ENCODE measurements at regions not wholly inside any gene's neighbourhood (a gene's known extent, or its start where the extent isn't known, plus 50 kb on each side); places are given as distances from the start of the nearest gene placed in this dataset.

DNA sequence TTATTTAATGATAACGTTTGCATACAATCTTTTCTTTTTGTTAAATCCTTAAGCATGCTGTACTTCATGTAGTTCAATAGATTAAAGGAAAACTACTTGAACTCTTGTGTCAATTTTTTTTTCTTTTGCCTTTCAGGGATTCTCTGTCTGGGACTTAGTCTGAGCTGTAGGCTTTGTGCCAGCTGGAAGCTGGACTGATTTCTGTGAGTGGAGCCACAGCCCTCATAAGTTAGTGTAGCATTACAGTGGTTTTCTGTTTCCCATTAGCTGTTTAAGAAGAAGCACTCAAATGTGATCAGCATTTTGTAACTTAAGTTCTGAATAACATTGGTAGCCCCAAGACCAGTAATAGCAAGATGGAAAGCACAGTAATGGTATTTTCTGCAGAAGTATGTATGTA is 330.6 kb upstream of the MEF2C start:
- Histone ChIP-seq H4K20me1 (ENCODE audit: insufficient read depth, low read length) (no peaks in the 10 kb centered on the region), H3K4me2 (ENCODE audit: low read length) (no peak overlapping the region), H3K4me1 (ENCODE audit: insufficient read depth, low read length, poor library complexity, severe bottlenecking) (no peaks in the 10 kb centered on the region), H3K9me3 (ENCODE audit: low read length) (no peaks in the 10 kb centered on the region), H2AFZ (ENCODE audit: low read length) (no peak overlapping the region), H3K36me3 (ENCODE audit: insufficient read depth, low read length) (no peaks in the 10 kb centered on the region), H3K27ac (ENCODE audit: low read depth, low read length, poor library complexity, severe bottlenecking) (no peak overlapping the region), H3K4me3 (ENCODE audit: low read depth, low read length, poor library complexity, severe bottlenecking) (no peak overlapping the region), H3K9me2 (ENCODE audit: insufficient read depth, low read length) (no peaks in the 10 kb centered on the region), H3K79me2 (ENCODE audit: insufficient read depth, low read depth, low read length) (no peaks in the 10 kb centered on the region)
- BruUV-seq (replicated peaks) = no TSS peak
- ChIA-PET POLR2A (interaction anchor here (0.7 kb wide), 2 partner anchors 149 to 193 kb away, joined by 3 read pairs; no protein-coding TSS in a partner anchor), CTCF (ENCODE audit: unreplicated experiment) (no interaction called here)
- DNase-seq (ENCODE audit: low spot score) = no peak
- no peak for TF ChIP-seq EZH2phosphoT487 (IDR thresholded peaks at IDR 0.05; ENCODE audit: borderline replicate concordance, low read depth, low read length)
- no peak for TF ChIP-seq CTCF (conservative IDR thresholded peaks at IDR 0.05; ENCODE audit: low read length)
- intact Hi-C loops (cut with micrococcal nuclease; ENCODE audit: unreplicated experiment) = no loop called here

DNA sequence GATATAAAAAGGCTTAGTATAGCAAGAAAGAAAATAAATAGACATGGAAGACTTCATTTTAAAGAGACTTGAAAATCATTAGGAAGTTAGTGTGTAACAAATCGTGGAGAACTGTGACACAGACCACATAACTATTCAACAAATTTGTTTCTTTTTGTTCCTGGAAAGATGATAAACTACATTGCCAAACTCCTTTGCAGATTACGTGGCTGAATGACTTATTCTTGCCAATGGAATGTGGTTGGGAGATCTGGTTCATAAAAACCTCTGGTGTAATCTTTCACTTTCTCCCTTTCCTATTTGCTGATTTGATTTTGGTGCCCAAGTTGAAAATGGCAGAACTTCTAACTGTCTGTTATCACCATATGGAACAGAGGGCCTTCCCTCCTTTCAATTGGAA is 328.9 kb upstream of the MEF2C start:
- no TSS peak for BruUV-seq (replicated peaks)
- TF ChIP-seq CTCF (conservative IDR thresholded peaks at IDR 0.05; ENCODE audit: low read length) (no peak), EZH2phosphoT487 (IDR thresholded peaks at IDR 0.05; ENCODE audit: borderline replicate concordance, low read depth, low read length) (no peak)

DNA sequence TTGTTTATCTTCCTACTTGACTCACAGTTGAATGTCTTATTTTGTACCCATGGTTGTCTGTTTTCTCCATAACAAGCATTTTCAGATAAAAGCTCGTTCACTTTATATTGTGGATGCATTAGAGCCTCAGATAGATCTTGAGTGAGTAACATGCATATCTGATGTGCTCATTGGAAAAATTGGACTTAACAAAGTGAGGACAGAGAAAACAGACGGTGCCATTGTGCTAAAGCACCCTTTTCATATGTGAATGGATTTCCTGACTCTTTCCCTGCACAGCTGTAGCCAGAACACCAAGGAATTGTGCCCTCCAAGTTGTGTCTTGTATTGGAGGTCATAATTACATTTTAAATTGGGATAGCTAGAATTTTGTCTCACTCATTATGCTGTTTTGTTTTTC is 325.8 kb upstream of the MEF2C start:
- Histone ChIP-seq H3K79me2 (ENCODE audit: insufficient read depth, low read depth, low read length) (no peaks in the 10 kb centered on the region), H3K4me1 (ENCODE audit: insufficient read depth, low read length, poor library complexity, severe bottlenecking) (no peaks in the 10 kb centered on the region), H2AFZ (ENCODE audit: low read length) (no peak overlapping the region), H3K4me3 (ENCODE audit: low read depth, low read length, poor library complexity, severe bottlenecking) (no peak overlapping the region), H3K27ac (ENCODE audit: low read depth, low read length, poor library complexity, severe bottlenecking) (no peak overlapping the region), H3K4me2 (ENCODE audit: low read length) (no peak overlapping the region), H3K36me3 (ENCODE audit: insufficient read depth, low read length) (no peaks in the 10 kb centered on the region), H3K9me3 (ENCODE audit: low read length) (no peaks in the 10 kb centered on the region), H3K9me2 (ENCODE audit: insufficient read depth, low read length) (no peaks in the 10 kb centered on the region), H4K20me1 (ENCODE audit: insufficient read depth, low read length) (no peaks in the 10 kb centered on the region)
- no TSS peak for BruUV-seq (replicated peaks)
- intact Hi-C loops (cut with micrococcal nuclease; ENCODE audit: unreplicated experiment) = no loop called here
- CTCF ChIA-PET (ENCODE audit: unreplicated experiment) = no interaction called here
- no peak for DNase-seq (ENCODE audit: low spot score)
- POLR2A ChIA-PET = interaction anchor here (1.1 kb wide), 1 partner anchor 9 kb away, joined by 3 read pairs; no protein-coding TSS in a partner anchor
- no peak for TF ChIP-seq EZH2phosphoT487 (IDR thresholded peaks at IDR 0.05; ENCODE audit: borderline replicate concordance, low read depth, low read length)

More for the DNA sequence above, 328.9 kb upstream of the MEF2C start:
- Histone ChIP-seq H3K4me3 (ENCODE audit: low read depth, low read length, poor library complexity, severe bottlenecking) (no peak overlapping the region), H3K9me3 (ENCODE audit: low read length) (no peaks in the 10 kb centered on the region), H3K36me3 (ENCODE audit: insufficient read depth, low read length) (no peaks in the 10 kb centered on the region), H3K79me2 (ENCODE audit: insufficient read depth, low read depth, low read length) (no peaks in the 10 kb centered on the region), H3K4me2 (ENCODE audit: low read length) (no peak overlapping the region), H2AFZ (ENCODE audit: low read length) (no peak overlapping the region), H3K27ac (ENCODE audit: low read depth, low read length, poor library complexity, severe bottlenecking) (no peak overlapping the region), H3K4me1 (ENCODE audit: insufficient read depth, low read length, poor library complexity, severe bottlenecking) (no peaks in the 10 kb centered on the region), H3K9me2 (ENCODE audit: insufficient read depth, low read length) (no peaks in the 10 kb centered on the region), H4K20me1 (ENCODE audit: insufficient read depth, low read length) (no peaks in the 10 kb centered on the region)
- ChIA-PET CTCF (ENCODE audit: unreplicated experiment) (no interaction called here), POLR2A (interaction anchor here (1.0 kb wide), 1 partner anchor 13 kb away, joined by 3 read pairs; no protein-coding TSS in a partner anchor)
- intact Hi-C loops (cut with micrococcal nuclease; ENCODE audit: unreplicated experiment) = no loop called here
- no peak for DNase-seq (ENCODE audit: low spot score)

Measured in OCI-LY7 (cell line).